ENCODE measurements at regions not wholly inside any gene's neighbourhood (a gene's known extent, or its start where the extent isn't known, plus 50 kb on each side); places are given as distances from the start of the nearest gene placed in this dataset.

DNA sequence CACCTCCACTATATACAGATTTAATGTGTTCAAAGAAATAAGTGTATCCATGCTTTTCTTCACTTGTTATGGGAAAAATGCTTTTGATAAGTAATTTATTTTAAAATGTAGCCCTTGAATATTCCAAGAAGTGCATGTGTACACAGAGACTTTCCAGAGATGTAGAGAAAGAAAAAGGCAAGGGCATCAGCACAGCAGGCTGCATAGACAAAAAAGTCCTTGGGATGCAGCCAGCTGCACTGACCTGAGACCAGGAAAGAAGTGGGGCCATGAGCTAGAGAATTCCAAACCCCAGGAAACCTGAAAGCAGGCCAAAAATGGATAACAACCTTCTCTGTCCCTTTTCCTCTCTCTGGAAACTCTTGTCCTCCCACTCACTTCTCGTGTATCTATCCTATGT lies 51.6 kb upstream of the PRDM8 start:
- TF ChIP-seq, protein P1, sequence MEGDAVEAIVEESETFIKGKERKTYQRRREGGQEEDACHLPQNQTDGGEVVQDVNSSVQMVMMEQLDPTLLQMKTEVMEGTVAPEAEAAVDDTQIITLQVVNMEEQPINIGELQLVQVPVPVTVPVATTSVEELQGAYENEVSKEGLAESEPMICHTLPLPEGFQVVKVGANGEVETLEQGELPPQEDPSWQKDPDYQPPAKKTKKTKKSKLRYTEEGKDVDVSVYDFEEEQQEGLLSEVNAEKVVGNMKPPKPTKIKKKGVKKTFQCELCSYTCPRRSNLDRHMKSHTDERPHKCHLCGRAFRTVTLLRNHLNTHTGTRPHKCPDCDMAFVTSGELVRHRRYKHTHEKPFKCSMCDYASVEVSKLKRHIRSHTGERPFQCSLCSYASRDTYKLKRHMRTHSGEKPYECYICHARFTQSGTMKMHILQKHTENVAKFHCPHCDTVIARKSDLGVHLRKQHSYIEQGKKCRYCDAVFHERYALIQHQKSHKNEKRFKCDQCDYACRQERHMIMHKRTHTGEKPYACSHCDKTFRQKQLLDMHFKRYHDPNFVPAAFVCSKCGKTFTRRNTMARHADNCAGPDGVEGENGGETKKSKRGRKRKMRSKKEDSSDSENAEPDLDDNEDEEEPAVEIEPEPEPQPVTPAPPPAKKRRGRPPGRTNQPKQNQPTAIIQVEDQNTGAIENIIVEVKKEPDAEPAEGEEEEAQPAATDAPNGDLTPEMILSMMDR (conservative IDR thresholded peaks at IDR 0.05): no peak
- Mint-ChIP-seq H3K27me3 (ENCODE audit: low read depth) (peaks cover under 1% of the 10 kb centered on the region), H3K36me3 (ENCODE audit: low read depth) (no peaks in the 10 kb centered on the region), H3K9me3 (no peaks in the 10 kb centered on the region), H3K4me3 (no peak overlapping the region), H3K4me1 (no peaks in the 10 kb centered on the region), H3K27ac (ENCODE audit: unreplicated experiment) (no peak overlapping the region)
- no peak for DNase-seq (ENCODE audit: low read depth, low spot score)

DNA sequence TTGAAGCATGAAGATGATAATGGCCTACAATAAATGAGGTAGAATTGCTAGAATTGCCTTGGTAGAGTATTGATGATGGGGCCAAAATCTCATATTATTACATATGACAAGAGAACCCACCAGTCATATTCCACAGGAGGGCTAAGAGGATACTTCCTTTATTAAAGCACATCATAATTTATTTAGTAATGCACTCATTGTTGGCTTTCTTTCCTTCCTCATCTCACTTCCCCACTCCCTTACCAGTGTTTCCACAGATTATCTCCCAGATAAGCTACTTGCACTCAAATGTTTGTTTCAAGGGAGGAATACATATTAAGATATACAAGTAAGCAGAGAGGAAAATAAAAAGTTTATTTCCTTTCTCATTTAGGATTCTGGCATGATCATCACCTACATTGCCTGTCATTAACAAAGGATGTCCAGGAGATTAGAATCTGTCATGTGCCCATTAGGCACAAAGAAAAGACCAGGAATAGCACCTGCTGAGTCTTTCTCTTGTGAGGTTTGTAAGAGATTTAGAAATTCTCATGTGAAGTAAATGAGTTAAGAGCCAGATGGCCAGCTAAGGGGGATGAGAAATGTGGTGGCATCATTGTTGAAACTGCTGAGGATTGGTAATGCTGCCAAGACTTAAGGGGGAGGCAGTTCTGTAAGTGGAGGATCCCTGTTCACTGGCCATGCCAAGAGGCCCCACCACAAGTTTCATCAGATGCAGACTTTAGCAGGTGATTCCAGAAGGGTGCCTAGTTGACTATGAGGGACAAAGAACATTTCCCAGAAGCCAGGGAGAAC lies 52.4 kb upstream of the PRDM8 start:
- no peaks in the 10 kb centered on the region for H3K4me1 Mint-ChIP-seq
- TF ChIP-seq, protein P1 (conservative IDR thresholded peaks at IDR 0.05): no peak
- H3K27me3 Mint-ChIP-seq (ENCODE audit: low read depth): no peaks in the 10 kb centered on the region

DNA sequence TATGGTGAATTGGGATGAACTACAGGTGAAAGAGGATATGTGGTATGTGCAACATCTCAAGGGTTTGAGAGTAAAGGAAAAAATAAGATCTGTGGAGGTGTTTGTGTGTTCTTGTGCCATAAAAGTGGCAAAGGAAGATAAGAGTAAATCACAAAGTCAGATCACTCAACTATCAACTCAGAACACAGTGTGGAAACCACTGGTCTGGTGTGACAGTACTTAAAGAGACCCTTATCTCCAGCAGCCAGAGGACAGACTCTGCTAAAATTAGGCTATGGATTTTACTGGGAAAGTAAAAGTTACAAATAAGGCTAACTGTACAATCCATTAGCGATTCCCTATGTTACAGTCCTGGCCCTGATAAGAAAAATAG lies 54.0 kb upstream of the PRDM8 start:
- Mint-ChIP-seq H3K36me3 (ENCODE audit: low read depth) (no peaks in the 10 kb centered on the region), H3K27ac (ENCODE audit: unreplicated experiment) (no peak overlapping the region), H3K27me3 (ENCODE audit: low read depth) (no peaks in the 10 kb centered on the region), H3K9me3 (no peaks in the 10 kb centered on the region), H3K4me1 (no peaks in the 10 kb centered on the region), H3K4me3 (no peak overlapping the region)
- no peak for DNase-seq (ENCODE audit: low read depth, low spot score)
- TF ChIP-seq, protein P1 (conservative IDR thresholded peaks at IDR 0.05): no peak

More for the DNA sequence above, 52.4 kb upstream of the PRDM8 start:
- DNase-seq (ENCODE audit: low read depth, low spot score): no peak
- no peaks in the 10 kb centered on the region for H3K9me3 Mint-ChIP-seq
- no peaks in the 10 kb centered on the region for H3K36me3 Mint-ChIP-seq (ENCODE audit: low read depth)
- H3K27ac Mint-ChIP-seq (ENCODE audit: unreplicated experiment): no peak overlapping the region
- no peak overlapping the region for H3K4me3 Mint-ChIP-seq

DNA sequence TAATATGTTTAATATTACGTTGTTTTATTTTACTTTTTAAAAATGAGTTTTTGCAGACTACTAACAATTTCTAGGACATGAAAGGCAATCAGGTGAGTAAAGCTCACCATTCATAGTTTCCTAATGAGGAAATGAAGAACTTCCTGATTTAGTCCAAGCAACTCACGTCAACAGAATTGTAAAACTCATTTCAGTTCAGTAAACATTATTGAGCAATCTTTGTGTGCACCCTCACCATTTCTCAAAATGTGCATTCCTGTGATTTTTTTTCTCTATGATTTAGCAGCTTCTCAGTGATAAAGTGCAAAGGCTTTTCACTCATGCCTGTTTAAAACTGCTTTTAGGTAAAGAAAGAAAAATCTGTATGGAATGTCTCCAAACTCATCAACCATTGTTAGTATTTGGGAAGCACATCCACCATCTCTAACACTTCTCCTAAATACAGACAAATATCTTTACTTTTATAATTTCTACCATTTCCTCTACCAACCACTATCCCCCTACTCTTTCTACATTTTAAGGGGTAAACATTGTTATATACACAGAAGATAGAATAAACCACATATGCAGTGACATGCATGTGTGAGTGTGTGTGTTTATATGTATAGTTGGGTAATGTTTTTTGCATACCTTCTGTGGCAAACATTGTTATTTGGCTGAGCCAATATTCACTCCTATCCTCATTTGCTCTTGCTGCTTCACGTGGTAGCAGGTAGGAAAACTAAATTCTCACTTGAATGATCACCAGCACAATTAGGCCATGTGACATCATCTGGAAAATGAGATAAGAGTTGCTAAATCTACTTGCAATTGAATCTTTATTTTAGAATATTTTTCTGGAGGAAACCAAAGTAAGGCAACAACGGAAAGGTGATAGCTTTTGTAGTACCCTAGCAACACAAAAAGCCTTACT lies 54.7 kb upstream of the PRDM8 start:
- Mint-ChIP-seq H3K36me3 (ENCODE audit: low read depth) (no peaks in the 10 kb centered on the region), H3K4me3 (no peak overlapping the region), H3K4me1 (no peaks in the 10 kb centered on the region)

DNA sequence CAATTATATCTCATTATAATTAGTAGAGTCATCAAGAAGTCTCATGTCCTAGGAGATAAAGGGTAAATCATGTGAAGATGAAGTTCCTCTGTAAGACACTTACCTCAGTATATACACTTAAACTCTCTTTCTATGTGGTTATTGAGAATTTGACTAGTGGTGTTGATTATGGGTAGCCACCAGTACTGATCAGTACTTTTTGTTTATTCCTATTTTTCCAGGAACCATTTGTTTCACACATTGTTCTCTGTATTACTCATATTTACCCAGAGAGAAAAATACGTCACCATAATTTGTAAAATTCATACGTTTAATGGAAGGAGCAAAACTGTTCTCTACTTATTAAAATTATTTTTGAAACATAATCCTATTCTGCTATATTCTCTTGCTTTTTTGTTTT lies 55.8 kb upstream of the PRDM8 start:
- TF ChIP-seq, protein P1 (conservative IDR thresholded peaks at IDR 0.05): no peak
- Mint-ChIP-seq H3K4me1 (no peaks in the 10 kb centered on the region), H3K9me3 (no peaks in the 10 kb centered on the region), H3K4me3 (no peak overlapping the region), H3K27ac (ENCODE audit: unreplicated experiment) (no peak overlapping the region), H3K27me3 (ENCODE audit: low read depth) (no peaks in the 10 kb centered on the region), H3K36me3 (ENCODE audit: low read depth) (no peaks in the 10 kb centered on the region)
- DNase-seq (ENCODE audit: low read depth, low spot score): no peak

More for the DNA sequence above, 54.7 kb upstream of the PRDM8 start:
- H3K9me3 Mint-ChIP-seq: no peaks in the 10 kb centered on the region
- no peak for DNase-seq (ENCODE audit: low read depth, low spot score)
- H3K27me3 Mint-ChIP-seq (ENCODE audit: low read depth): no peaks in the 10 kb centered on the region
- TF ChIP-seq, protein P1 (conservative IDR thresholded peaks at IDR 0.05): no peak
- H3K27ac Mint-ChIP-seq (ENCODE audit: unreplicated experiment): no peak overlapping the region

Measured in neural crest cell (in vitro differentiated cells).